ENCODE measurements at regions not wholly inside any gene's neighbourhood (a gene's known extent, or its start where the extent isn't known, plus 50 kb on each side); places are given as distances from the start of the nearest gene placed in this dataset.

DNA sequence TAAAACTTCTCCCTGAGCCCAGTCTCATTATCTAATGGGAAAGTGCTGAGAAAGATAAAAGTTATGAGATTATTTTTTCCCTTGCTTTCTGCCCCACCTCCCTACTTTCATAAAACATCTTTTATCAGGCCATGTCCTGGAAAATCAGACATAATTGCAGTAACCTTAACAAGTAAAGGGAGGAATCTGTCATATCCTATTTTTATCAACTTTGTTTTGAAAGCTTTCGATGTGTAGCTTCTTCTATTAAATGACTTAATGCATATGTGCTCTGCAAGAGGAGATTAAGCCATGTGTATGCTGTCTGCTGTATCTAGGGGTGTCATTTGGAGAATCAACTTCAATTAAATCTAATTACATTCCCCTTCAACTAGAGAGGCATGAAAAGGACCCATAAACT lies 408.9 kb downstream of the CBLN4 start:
- H3K36me3 ChIP-seq (ENCODE audit: control insufficient read depth in 3 of 3, insufficient read depth in 3 of 3, low read length in 3 of 3), result no peaks in the 10 kb centered on the region
- no peaks in the 10 kb centered on the region for H3K4me1 ChIP-seq (ENCODE audit: control insufficient read depth in 3 of 3, insufficient read depth in 3 of 3, low read length in 3 of 3)
- no peak overlapping the region for H3K9ac ChIP-seq (ENCODE audit: low read depth in 1 of 3, low read length in 3 of 3)
- H3K4me3 ChIP-seq (ENCODE audit: low read length in 3 of 3), result no peak overlapping the region
- H3K9me3 ChIP-seq (ENCODE audit: control insufficient read depth in 3 of 3, low read length in 3 of 3), result no peaks in the 10 kb centered on the region
- no peaks in the 10 kb centered on the region for H3K27me3 ChIP-seq (ENCODE audit: control insufficient read depth in 3 of 3, insufficient read depth in 3 of 3, low read length in 3 of 3)
- no peak overlapping the region for H3K27ac ChIP-seq (ENCODE audit: low read depth, low read length)

GRCh38 chr20:55592866-55593265 lies 412.5 kb downstream of the CBLN4 start:
- Histone ChIP-seq H3K9me3 (ENCODE audit: control insufficient read depth in 3 of 3, low read length in 3 of 3) (no peaks in the 10 kb centered on the region), H3K27ac (ENCODE audit: low read depth, low read length) (no peak overlapping the region), H3K36me3 (ENCODE audit: control insufficient read depth in 3 of 3, insufficient read depth in 3 of 3, low read length in 3 of 3) (no peaks in the 10 kb centered on the region), H3K27me3 (ENCODE audit: control insufficient read depth in 3 of 3, insufficient read depth in 3 of 3, low read length in 3 of 3) (no peaks in the 10 kb centered on the region), H3K9ac (ENCODE audit: low read depth in 1 of 3, low read length in 3 of 3) (no peak overlapping the region), H3K4me1 (ENCODE audit: control insufficient read depth in 3 of 3, insufficient read depth in 3 of 3, low read length in 3 of 3) (no peaks in the 10 kb centered on the region), H3K4me3 (ENCODE audit: low read length in 3 of 3) (no peak overlapping the region)

GRCh38 chr20:55586610-55587009 lies 418.7 kb downstream of the CBLN4 start:
- Histone ChIP-seq H3K27ac (ENCODE audit: low read depth, low read length) (no peak overlapping the region), H3K4me1 (ENCODE audit: control insufficient read depth in 3 of 3, insufficient read depth in 3 of 3, low read length in 3 of 3) (no peaks in the 10 kb centered on the region), H3K27me3 (ENCODE audit: control insufficient read depth in 3 of 3, insufficient read depth in 3 of 3, low read length in 3 of 3) (no peaks in the 10 kb centered on the region), H3K9me3 (ENCODE audit: control insufficient read depth in 3 of 3, low read length in 3 of 3) (no peaks in the 10 kb centered on the region), H3K4me3 (ENCODE audit: low read length in 3 of 3) (no peak overlapping the region), H3K36me3 (ENCODE audit: control insufficient read depth in 3 of 3, insufficient read depth in 3 of 3, low read length in 3 of 3) (no peaks in the 10 kb centered on the region), H3K9ac (ENCODE audit: low read depth in 1 of 3, low read length in 3 of 3) (no peak overlapping the region)

DNA sequence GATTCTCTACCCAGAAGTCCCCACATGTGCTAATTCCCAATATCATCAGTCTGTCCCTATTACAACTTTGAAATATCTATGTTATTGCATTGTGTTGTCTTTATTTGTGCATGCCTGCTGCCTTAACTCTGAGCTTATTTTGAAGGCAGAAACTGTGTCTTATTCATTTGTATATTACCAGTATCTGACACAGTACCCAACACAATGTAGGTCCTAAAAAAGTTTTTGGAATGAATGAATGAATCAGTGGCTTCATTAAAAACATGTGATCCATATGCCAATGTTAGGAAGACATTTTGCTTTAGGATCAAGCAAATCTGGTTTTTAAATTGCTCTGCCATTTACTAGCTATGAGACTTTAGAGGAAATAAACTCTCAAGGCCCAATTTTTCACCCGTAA lies 420.4 kb downstream of the CBLN4 start:
- Histone ChIP-seq H3K27me3 (ENCODE audit: control insufficient read depth in 3 of 3, insufficient read depth in 3 of 3, low read length in 3 of 3) (no peaks in the 10 kb centered on the region), H3K36me3 (ENCODE audit: control insufficient read depth in 3 of 3, insufficient read depth in 3 of 3, low read length in 3 of 3) (no peaks in the 10 kb centered on the region), H3K27ac (ENCODE audit: low read depth, low read length) (no peak overlapping the region), H3K9me3 (ENCODE audit: control insufficient read depth in 3 of 3, low read length in 3 of 3) (no peaks in the 10 kb centered on the region), H3K4me1 (ENCODE audit: control insufficient read depth in 3 of 3, insufficient read depth in 3 of 3, low read length in 3 of 3) (no peaks in the 10 kb centered on the region), H3K4me3 (ENCODE audit: low read length in 3 of 3) (no peak overlapping the region), H3K9ac (ENCODE audit: low read depth in 1 of 3, low read length in 3 of 3) (no peak overlapping the region)

GRCh38 chr20:55584307-55584706 lies 421.0 kb downstream of the CBLN4 start:
- H3K9ac ChIP-seq (ENCODE audit: low read depth in 1 of 3, low read length in 3 of 3), result no peak overlapping the region

GRCh38 chr20:55583036-55583435 lies 422.3 kb downstream of the CBLN4 start:
- no peaks in the 10 kb centered on the region for H3K9me3 ChIP-seq (ENCODE audit: control insufficient read depth in 3 of 3, low read length in 3 of 3)
- H3K4me3 ChIP-seq (ENCODE audit: low read length in 3 of 3), result no peak overlapping the region
- H3K4me1 ChIP-seq (ENCODE audit: control insufficient read depth in 3 of 3, insufficient read depth in 3 of 3, low read length in 3 of 3), result no peaks in the 10 kb centered on the region
- H3K36me3 ChIP-seq (ENCODE audit: control insufficient read depth in 3 of 3, insufficient read depth in 3 of 3, low read length in 3 of 3), result no peaks in the 10 kb centered on the region
- no peak overlapping the region for H3K9ac ChIP-seq (ENCODE audit: low read depth in 1 of 3, low read length in 3 of 3)
- H3K27ac ChIP-seq (ENCODE audit: low read depth, low read length), result no peak overlapping the region
- no peaks in the 10 kb centered on the region for H3K27me3 ChIP-seq (ENCODE audit: control insufficient read depth in 3 of 3, insufficient read depth in 3 of 3, low read length in 3 of 3)

More at GRCh38 chr20:55584307-55584706, 421.0 kb downstream of the CBLN4 start:
- no peaks in the 10 kb centered on the region for H3K27me3 ChIP-seq (ENCODE audit: control insufficient read depth in 3 of 3, insufficient read depth in 3 of 3, low read length in 3 of 3)
- no peaks in the 10 kb centered on the region for H3K9me3 ChIP-seq (ENCODE audit: control insufficient read depth in 3 of 3, low read length in 3 of 3)
- H3K27ac ChIP-seq (ENCODE audit: low read depth, low read length), result no peak overlapping the region
- no peak overlapping the region for H3K4me3 ChIP-seq (ENCODE audit: low read length in 3 of 3)
- H3K4me1 ChIP-seq (ENCODE audit: control insufficient read depth in 3 of 3, insufficient read depth in 3 of 3, low read length in 3 of 3), result no peaks in the 10 kb centered on the region
- no peaks in the 10 kb centered on the region for H3K36me3 ChIP-seq (ENCODE audit: control insufficient read depth in 3 of 3, insufficient read depth in 3 of 3, low read length in 3 of 3)

DNA sequence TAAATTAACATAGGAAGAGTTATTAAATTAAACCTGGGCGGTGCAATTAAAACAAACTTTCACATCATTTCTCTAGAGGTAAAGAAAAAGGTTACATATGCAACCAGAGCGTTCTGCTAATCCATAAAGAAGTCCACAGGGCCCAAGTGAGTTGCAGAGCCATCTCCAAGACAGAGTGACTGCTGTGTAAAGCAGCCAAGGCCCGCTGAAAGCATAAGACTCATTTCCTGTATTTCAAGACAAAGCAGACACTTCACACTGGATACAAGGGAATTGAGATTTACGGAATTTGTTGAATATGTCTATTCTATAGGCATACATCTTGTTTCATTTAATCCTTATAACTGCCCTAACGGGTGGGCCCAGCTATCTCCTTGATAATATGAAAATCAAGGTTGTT lies 422.8 kb downstream of the CBLN4 start:
- Histone ChIP-seq H3K4me3 (ENCODE audit: low read length in 3 of 3) (no peak overlapping the region), H3K27me3 (ENCODE audit: control insufficient read depth in 3 of 3, insufficient read depth in 3 of 3, low read length in 3 of 3) (no peaks in the 10 kb centered on the region), H3K9ac (ENCODE audit: low read depth in 1 of 3, low read length in 3 of 3) (no peak overlapping the region)

GRCh38 chr20:55581519-55581918 lies 423.8 kb downstream of the CBLN4 start:
- H3K4me1 ChIP-seq (ENCODE audit: control insufficient read depth in 3 of 3, insufficient read depth in 3 of 3, low read length in 3 of 3), result no peaks in the 10 kb centered on the region
- no peaks in the 10 kb centered on the region for H3K9me3 ChIP-seq (ENCODE audit: control insufficient read depth in 3 of 3, low read length in 3 of 3)
- H3K27ac ChIP-seq (ENCODE audit: low read depth, low read length), result no peak overlapping the region
- no peaks in the 10 kb centered on the region for H3K36me3 ChIP-seq (ENCODE audit: control insufficient read depth in 3 of 3, insufficient read depth in 3 of 3, low read length in 3 of 3)
- no peak overlapping the region for H3K9ac ChIP-seq (ENCODE audit: low read depth in 1 of 3, low read length in 3 of 3)
- H3K27me3 ChIP-seq (ENCODE audit: control insufficient read depth in 3 of 3, insufficient read depth in 3 of 3, low read length in 3 of 3), result no peaks in the 10 kb centered on the region
- no peak overlapping the region for H3K4me3 ChIP-seq (ENCODE audit: low read length in 3 of 3)

More for the DNA sequence above, 422.8 kb downstream of the CBLN4 start:
- no peak overlapping the region for H3K27ac ChIP-seq (ENCODE audit: low read depth, low read length)
- no peaks in the 10 kb centered on the region for H3K4me1 ChIP-seq (ENCODE audit: control insufficient read depth in 3 of 3, insufficient read depth in 3 of 3, low read length in 3 of 3)
- H3K36me3 ChIP-seq (ENCODE audit: control insufficient read depth in 3 of 3, insufficient read depth in 3 of 3, low read length in 3 of 3), result no peaks in the 10 kb centered on the region
- H3K9me3 ChIP-seq (ENCODE audit: control insufficient read depth in 3 of 3, low read length in 3 of 3), result no peaks in the 10 kb centered on the region

- H3K4me3 ChIP-seq (ENCODE audit: low read length in 3 of 3), result no peak overlapping the region
- no peaks in the 10 kb centered on the region for H3K9me3 ChIP-seq (ENCODE audit: control insufficient read depth in 3 of 3, low read length in 3 of 3)
- H3K36me3 ChIP-seq (ENCODE audit: control insufficient read depth in 3 of 3, insufficient read depth in 3 of 3, low read length in 3 of 3), result no peaks in the 10 kb centered on the region
- H3K4me1 ChIP-seq (ENCODE audit: control insufficient read depth in 3 of 3, insufficient read depth in 3 of 3, low read length in 3 of 3), result no peaks in the 10 kb centered on the region
- H3K27ac ChIP-seq (ENCODE audit: low read depth, low read length), result no peak overlapping the region
- no peak overlapping the region for H3K9ac ChIP-seq (ENCODE audit: low read depth in 1 of 3, low read length in 3 of 3)
- H3K27me3 ChIP-seq (ENCODE audit: control insufficient read depth in 3 of 3, insufficient read depth in 3 of 3, low read length in 3 of 3), result no peaks in the 10 kb centered on the region
Measured at GRCh38 chr20:55580475-55580874, 424.8 kb downstream of the CBLN4 start.

DNA sequence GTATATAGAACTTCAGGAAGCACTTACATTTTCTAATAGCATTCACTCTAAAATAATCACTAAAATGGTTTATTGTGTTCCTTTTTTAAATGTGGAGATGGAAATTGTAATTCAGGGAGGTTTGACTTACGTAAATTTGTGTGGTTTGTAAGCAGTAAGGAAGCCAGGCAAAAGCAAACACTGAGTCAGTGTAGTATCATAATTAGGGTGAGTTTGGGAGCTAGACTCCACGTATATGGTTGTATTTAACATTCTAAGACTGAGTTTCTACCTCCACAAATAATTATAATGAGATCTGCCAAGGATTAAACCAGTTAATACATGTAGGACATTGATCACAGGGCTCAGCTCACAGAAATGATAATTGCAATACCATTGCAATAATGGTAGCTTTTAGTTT lies 425.5 kb downstream of the CBLN4 start:
- Histone ChIP-seq H3K27ac (ENCODE audit: low read depth, low read length) (no peak overlapping the region), H3K4me1 (ENCODE audit: control insufficient read depth in 3 of 3, insufficient read depth in 3 of 3, low read length in 3 of 3) (no peaks in the 10 kb centered on the region), H3K27me3 (ENCODE audit: control insufficient read depth in 3 of 3, insufficient read depth in 3 of 3, low read length in 3 of 3) (no peaks in the 10 kb centered on the region), H3K9ac (ENCODE audit: low read depth in 1 of 3, low read length in 3 of 3) (no peak overlapping the region), H3K4me3 (ENCODE audit: low read length in 3 of 3) (no peak overlapping the region), H3K36me3 (ENCODE audit: control insufficient read depth in 3 of 3, insufficient read depth in 3 of 3, low read length in 3 of 3) (no peaks in the 10 kb centered on the region), H3K9me3 (ENCODE audit: control insufficient read depth in 3 of 3, low read length in 3 of 3) (no peaks in the 10 kb centered on the region)

DNA sequence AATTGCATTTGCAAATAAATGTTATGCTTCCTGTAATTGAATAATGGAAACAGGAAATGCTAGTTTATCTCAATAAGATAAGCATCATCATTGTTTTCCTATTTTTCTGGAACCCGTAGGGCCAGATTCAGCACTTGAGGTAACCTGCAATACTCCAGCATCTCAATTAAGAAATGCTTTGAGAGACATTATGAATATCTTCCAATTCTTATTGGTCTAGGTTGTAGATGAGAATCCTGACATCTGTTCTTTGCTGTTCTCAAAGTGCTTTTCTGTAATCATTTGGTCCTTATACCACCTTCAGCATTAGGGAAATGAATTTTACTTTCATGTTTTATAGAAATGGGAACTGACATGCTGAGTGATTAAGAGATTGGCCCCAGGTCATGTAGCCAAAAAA lies 428.3 kb downstream of the CBLN4 start:
- Histone ChIP-seq H3K9ac (ENCODE audit: low read depth in 1 of 3, low read length in 3 of 3) (no peak overlapping the region), H3K9me3 (ENCODE audit: control insufficient read depth in 3 of 3, low read length in 3 of 3) (no peaks in the 10 kb centered on the region), H3K36me3 (ENCODE audit: control insufficient read depth in 3 of 3, insufficient read depth in 3 of 3, low read length in 3 of 3) (no peaks in the 10 kb centered on the region), H3K4me3 (ENCODE audit: low read length in 3 of 3) (no peak overlapping the region), H3K27me3 (ENCODE audit: control insufficient read depth in 3 of 3, insufficient read depth in 3 of 3, low read length in 3 of 3) (no peaks in the 10 kb centered on the region), H3K4me1 (ENCODE audit: control insufficient read depth in 3 of 3, insufficient read depth in 3 of 3, low read length in 3 of 3) (no peaks in the 10 kb centered on the region), H3K27ac (ENCODE audit: low read depth, low read length) (no peak overlapping the region)
